HG02981 (cell line): ENCODE measurements at regions not wholly inside any gene's neighbourhood (a gene's known extent, or its start where the extent isn't known, plus 50 kb on each side); places are given as distances from the start of the nearest gene placed in this dataset.
"Not testable (repeated sequence)": the region's sequence is repeated elsewhere in the genome, so short reads cannot be mapped to it uniquely, and the experiment has no call there.

ENCODE experiments used
- ATAC-seq: cut with Tn5 transposase; IDR thresholded peaks from one replicate; pipeline ENCODE4 v1.9.1; 2021; ENCODE audit warnings: mild to moderate bottlenecking, moderate library complexity; ENCODE audit not compliant: unreplicated experiment

- ATAC-seq = no peak
Measured at GRCh38 chr9:16052757-16053530, 500.1 kb downstream of the CCDC171 start.

DNA sequence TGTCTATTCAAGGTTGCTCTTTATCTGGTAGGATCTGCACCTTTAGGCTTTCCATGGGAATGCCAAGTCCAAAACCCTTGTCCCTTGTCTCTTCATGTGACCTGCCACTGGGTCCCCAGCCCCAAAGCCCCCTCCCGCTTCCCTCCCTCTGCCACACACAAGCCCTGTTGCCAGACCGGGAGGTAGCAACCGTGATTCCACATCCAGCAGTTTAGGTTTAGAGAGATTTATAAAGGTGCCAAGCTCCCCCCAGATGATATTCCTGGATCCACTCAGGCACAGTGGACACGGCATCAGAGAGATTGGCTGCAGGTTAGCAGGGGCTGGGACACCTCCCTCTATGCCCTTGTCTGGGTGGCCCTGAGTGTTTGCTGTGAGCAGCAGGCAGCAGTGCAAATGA is 504.7 kb downstream of the CCDC171 start:
- no peak for ATAC-seq

GRCh38 chr9:16058131-16058549 is 505.3 kb downstream of the CCDC171 start:
- ATAC-seq = no peak

GRCh38 chr9:16060436-16061129 is 507.7 kb downstream of the CCDC171 start:
- ATAC-seq = no peak

DNA sequence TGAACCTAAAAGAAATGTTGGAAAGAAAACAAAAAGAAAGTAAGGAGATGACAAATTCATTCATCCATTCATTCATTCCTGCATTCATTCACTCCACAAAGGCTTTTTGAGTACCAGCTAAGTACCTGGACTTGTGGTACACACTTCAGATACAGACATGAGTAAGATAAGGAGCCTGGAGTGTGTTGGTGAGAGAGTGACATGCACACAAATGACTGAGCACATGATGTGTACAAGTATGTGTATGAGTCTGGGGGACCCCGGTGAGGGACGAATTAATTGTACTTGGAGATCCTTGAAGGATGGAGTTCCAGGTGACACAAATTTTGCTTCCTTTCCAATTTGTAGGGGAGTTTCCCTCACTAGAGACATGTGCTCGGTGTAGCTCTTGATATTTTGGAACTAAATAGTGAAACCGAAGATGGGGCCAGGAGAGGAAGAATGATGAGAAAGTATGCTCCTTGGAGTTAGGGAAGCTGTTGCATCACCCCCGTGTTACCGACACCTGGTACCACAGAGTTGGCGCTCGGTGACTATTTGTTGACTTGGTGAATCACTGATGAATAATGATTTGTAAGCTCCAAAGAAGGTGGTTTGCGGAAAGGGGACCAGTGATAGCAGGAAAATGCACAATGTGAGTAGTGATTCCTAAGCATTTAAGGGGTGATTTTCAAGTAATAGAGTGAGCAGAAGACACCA is 509.8 kb downstream of the CCDC171 start:
- ATAC-seq = no peak

DNA sequence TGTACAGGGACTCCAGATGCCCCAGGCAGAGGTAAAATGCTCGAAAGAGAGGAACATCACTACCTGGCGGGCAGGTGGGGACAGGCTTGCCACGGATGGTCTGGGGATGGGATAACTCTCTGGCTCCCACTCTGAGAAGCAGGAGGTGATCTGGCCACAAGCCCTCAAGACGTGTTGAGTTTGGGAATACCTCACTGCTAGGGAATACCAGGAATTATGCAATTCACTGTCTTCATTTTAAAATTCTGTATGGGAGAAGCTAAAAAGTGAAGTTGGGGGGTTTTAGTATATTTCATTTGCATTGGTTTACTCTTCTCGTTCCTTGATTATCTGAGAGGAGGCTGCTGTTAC is 510.4 kb downstream of the CCDC171 start:
- no peak for ATAC-seq

- ATAC-seq = no peak
Measured at GRCh38 chr9:16064771-16065170, 511.9 kb downstream of the CCDC171 start.

DNA sequence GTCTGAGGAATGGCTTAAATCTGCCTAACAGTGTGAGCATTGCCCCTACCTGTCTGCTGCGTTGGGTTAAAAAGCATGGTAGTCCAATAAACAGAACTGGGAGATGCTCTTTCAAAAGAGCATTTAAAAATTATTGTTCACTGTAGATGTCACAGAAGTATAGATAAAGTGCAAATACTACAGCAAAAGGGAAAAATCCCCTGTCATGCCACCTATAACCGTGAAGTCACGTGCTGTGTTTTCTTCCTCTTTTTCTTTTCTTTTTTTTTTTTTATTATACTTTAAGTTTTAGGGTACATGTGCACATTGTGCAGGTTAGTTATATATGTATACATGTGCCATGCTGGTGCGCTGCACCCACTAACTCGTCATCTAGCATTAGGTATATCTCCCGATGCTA is 513.4 kb downstream of the CCDC171 start:
- not testable (repeated sequence) for ATAC-seq

DNA sequence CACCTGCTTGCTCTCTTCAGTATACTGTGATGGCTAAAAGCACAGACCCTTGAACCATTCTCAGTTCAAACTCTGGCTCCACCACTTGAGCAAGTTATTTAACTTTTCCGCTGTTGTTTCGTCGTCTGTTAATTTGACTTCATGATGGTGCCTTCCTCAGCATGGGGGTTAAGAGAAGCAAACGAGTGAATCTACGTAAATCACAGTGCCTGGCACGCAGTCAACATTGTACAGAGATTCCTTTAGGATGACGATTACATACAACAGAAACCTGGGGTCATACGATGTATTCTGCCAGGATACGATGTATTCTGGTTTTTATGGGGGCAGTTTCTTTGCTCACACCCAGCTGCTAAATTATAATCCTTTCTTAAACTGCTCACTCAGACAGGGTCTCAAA is 515.6 kb downstream of the CCDC171 start:
- no peak for ATAC-seq

GRCh38 chr9:16069249-16069648 is 516.4 kb downstream of the CCDC171 start:
- ATAC-seq = no peak

GRCh38 chr9:16069671-16070454 is 517.0 kb downstream of the CCDC171 start:
- ATAC-seq = no peak

GRCh38 chr9:16070455-16071145 is 517.8 kb downstream of the CCDC171 start:
- no peak for ATAC-seq

DNA sequence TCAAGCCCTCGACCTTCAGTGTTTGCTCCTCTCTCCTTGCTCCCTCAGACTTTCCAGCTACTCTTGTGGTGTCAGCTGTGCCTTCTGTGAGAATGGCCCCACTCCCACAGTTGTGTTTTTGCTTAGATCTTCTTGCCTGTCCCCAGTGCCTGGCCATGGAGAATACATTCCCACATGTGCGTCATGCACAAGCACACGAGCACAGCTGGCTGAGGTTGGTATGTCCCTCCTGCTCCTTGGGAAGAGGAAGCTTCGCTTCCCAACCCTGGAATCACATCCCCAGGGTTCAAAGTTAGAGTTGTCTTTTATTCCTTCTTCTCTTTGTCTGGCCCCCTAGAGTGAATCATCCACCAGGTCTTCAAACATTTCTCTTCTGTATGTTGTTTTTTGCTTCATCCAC is 518.6 kb downstream of the CCDC171 start:
- ATAC-seq = no peak

GRCh38 chr9:16074963-16075362 is 522.1 kb downstream of the CCDC171 start:
- no peak for ATAC-seq

GRCh38 chr9:16075696-16076095 is 522.9 kb downstream of the CCDC171 start:
- ATAC-seq = no peak

GRCh38 chr9:16076511-16076910 is 523.7 kb downstream of the CCDC171 start:
- ATAC-seq = no peak

- ATAC-seq = no peak
Measured at GRCh38 chr9:16082796-16083195, 530.0 kb downstream of the CCDC171 start.

- no peak for ATAC-seq
Measured at GRCh38 chr9:16085167-16085726, 532.4 kb downstream of the CCDC171 start.

- no peak for ATAC-seq
Measured at GRCh38 chr9:16090907-16091629, 538.2 kb downstream of the CCDC171 start.
